ENCODE measurements at regions not wholly inside any gene's neighbourhood (a gene's known extent, or its start where the extent isn't known, plus 50 kb on each side); places are given as distances from the start of the nearest gene placed in this dataset.
"Not testable (repeated sequence)": the region's sequence is repeated elsewhere in the genome, so short reads cannot be mapped to it uniquely, and the experiment has no call there.

- no peak for DNase-seq (ENCODE audit: low spot score)
These were observed 52.2 kb upstream of the PRL start for GRCh38 chr6:22349051-22349450.

DNA sequence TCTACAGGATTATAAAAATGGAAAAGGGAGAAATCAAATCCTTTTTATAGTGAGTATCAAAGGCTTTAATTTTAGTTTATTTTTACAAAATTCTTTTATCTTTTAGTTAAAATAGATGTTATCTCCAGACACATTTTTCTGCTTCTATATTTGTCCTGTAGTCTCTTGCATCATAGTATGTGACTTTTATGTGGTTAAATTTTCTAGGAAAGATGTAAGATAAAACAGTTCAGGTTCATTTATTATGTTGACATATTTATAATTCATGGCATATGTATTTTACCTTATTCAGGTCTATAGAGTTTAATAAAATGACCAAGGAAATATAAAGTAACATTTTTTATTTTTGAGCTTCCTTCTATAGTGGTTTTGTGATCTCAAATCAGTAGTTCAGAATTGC lies 52.7 kb upstream of the PRL start:
- DNase-seq (ENCODE audit: low spot score) = no peak

DNA sequence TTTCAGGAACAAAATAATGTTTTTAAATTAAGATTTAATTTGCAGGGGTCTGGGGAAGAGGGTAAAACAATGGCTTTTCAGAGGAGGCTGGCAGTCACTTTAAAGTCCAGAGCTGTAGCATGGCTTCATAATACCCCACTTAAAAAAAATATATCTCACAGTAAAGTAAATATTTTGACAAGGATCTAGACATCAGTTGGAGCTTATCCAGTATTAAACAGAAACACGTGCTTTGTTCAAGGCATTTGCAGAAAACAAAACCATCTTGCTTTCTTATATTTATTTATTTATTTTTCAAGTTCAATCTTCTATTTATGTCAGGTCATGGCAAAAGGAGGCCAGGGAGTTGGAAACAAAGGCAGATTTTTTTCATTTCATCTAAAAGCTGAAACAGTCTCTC lies 53.3 kb upstream of the PRL start:
- no peak for DNase-seq (ENCODE audit: low spot score)

DNA sequence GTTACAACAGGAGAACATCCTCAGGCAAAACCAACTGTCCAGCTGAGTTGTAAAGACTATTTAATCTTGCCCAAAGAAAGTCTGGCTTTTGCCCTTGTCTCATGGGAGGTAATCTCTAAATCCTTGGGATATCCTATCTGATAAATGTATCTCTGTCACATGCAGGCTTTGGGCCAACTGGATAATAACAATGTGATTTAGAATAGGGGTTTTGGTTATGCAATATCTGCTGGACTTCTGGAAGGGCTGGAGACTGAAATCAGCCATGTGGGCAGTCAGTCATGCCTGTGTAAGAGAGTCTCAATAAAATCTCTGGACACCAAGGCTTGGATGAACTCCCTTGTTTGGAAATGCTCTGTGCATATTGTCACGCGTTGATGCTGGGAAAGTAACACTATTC lies 56.3 kb upstream of the PRL start:
- no peak for DNase-seq (ENCODE audit: low spot score)

- DNase-seq (ENCODE audit: low spot score) = no peak
These were observed 59.6 kb upstream of the PRL start for GRCh38 chr6:22356362-22356940.

- DNase-seq (ENCODE audit: low spot score) = no peak
These were observed 60.9 kb upstream of the PRL start for GRCh38 chr6:22357724-22358189.

DNA sequence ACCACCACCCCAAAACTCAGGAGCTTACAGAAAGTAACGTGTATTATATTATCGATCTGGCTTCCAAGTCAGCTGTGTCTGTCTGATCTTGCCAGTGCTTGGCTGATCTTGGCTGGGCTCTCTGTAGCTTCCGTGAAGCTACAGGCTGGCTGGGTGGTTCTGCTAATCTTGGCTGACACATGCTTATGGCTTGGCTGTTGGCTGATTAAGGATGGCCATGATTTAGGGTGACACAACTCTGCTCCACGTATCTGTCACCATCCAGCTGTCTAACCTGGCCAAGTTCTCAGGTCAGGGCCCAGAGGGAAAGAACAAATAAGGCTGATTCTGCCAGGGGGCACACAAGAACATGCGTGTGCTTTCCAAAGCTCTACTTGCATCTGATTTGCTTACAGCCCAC lies 64.7 kb upstream of the PRL start:
- no peak for DNase-seq (ENCODE audit: low spot score)

GRCh38 chr6:22362361-22362760 lies 65.5 kb upstream of the PRL start:
- DNase-seq (ENCODE audit: low spot score) = no peak

GRCh38 chr6:22363166-22363713 lies 66.4 kb upstream of the PRL start:
- no peak for DNase-seq (ENCODE audit: low spot score)

- DNase-seq (ENCODE audit: low spot score) = no peak
These were observed 66.9 kb upstream of the PRL start for GRCh38 chr6:22363714-22364239.

DNA sequence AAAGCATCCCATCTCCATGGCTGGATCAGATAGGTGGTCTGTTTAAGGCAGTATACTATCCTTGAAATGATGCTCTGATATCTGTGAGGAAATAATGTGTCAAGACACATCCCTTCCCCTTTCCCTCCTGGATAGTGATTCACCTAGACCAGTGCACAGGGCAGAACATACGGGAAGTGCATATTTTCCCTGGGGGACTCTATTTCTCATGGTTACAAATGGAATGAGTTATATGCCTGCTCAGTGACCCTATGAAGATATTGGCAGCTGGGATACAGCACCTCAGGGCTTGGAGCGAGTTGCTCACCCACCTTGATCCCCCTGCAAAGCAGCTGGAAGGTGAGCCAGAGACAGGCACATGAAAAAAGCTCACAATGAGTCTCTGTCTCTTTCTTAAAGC lies 67.5 kb upstream of the PRL start:
- no peak for DNase-seq (ENCODE audit: low spot score)

- DNase-seq (ENCODE audit: low spot score) = no peak
These were observed 69.4 kb upstream of the PRL start for GRCh38 chr6:22366214-22366613.

- peak; percentile 8 for DNase-seq (ENCODE audit: low spot score)
These were observed 70.5 kb upstream of the PRL start for GRCh38 chr6:22367346-22367745.

DNA sequence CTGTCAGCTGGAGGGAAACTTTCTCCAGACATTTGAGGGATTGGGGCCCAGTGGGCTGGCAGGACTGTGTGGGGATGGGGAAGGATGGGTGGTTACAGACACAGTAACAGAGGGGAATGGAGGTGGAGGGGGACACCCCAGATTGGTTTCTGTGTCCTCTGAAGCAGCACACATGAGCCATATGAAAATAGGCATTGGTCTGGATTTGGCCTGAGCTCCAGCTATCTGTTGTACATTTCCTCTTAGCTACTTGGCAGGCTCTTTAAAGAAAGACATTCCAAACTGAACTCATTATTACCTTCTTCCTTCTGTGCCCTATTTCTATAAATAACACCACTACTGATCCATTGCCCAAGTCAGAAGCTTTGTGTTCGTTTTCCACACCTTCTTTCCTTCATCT lies 72.0 kb upstream of the PRL start:
- no peak for DNase-seq (ENCODE audit: low spot score)

- no peak for DNase-seq (ENCODE audit: low spot score)
These were observed 76.1 kb upstream of the PRL start for GRCh38 chr6:22372922-22373321.

DNA sequence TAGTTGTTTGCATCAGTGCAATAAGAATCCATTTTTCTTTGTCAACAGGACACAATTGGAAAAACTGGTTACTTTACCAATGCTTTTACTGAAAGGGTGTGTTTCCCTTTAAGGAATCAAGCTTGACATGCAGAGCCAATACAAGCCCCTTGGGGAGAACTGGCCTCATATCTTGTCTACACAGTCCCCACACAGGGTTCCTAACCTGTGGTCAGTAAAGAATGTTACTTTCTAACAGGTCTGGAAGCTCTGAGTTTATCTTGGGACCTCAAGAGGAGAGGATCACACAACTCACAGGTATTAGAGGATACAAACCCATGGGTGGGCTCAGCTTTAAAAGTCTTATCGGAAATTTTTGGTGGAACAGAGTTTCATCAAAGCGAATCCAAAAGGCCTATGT lies 78.1 kb upstream of the PRL start:
- DNase-seq (ENCODE audit: low spot score) = not testable (repeated sequence)

DNA sequence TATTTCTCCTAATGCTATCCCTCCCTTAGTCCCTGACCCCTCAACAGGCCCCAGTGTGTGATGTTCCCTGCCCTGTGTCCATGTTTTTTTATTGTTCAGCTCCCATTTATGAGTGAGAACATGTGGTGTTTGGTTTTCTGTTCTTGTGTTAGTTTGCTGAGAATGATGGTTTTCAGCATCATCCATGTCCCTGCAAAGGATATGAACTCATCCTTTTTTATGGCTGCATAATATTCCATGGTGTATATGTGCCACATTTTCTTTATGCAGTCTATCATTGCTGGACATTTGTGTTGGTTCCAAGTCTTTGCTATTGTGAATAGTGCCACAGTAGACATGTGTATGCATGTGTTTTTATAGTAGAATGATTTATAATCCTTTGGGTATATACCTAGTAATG lies 79.5 kb upstream of the PRL start:
- DNase-seq (ENCODE audit: low spot score) = not testable (repeated sequence)

DNA sequence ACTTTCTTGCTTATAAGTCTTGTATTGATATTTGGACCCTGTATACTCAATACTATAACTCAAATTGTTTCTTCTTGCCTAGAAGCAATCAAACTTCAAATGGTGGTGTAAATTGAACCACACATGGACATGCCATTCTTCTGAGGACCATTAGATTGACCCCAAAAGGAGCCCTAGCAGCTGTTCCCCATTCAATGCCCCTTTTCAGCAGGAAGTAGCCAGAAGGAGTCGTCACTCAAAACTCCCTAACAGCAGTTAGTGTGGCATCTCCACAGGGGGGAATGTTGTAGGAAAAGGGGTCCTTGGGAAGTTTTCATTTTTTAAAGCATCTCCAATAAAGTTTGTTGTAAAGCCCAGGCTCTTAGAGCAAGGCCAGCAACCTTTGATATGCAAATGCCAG lies 81.7 kb upstream of the PRL start:
- DNase-seq (ENCODE audit: low spot score) = not testable (repeated sequence)

GRCh38 chr6:22380236-22380635 lies 83.4 kb upstream of the PRL start:
- no peak for DNase-seq (ENCODE audit: low spot score)

GRCh38 chr6:22381845-22382544 lies 85.2 kb upstream of the PRL start:
- DNase-seq (ENCODE audit: low spot score) = no peak

DNA sequence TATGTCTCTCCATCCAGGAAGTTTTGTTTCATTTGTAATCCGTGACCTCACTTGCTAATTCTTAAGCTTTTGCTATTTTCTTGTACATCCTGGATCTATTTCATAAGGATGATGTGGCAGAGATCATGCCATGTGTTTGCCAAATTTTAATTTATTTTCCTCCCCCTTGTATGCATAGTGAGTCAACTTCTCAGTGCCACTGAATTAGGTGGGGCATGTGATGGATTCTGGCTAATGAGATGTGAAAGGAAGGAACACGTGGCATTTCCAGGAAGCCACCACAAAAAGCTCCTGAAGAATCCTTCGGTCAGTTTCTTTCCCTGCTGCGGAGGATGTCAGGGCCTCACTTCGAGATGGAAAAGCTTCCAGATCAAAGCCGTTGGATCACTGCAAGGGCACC lies 86.2 kb upstream of the PRL start:
- no peak for DNase-seq (ENCODE audit: low spot score)

DNA sequence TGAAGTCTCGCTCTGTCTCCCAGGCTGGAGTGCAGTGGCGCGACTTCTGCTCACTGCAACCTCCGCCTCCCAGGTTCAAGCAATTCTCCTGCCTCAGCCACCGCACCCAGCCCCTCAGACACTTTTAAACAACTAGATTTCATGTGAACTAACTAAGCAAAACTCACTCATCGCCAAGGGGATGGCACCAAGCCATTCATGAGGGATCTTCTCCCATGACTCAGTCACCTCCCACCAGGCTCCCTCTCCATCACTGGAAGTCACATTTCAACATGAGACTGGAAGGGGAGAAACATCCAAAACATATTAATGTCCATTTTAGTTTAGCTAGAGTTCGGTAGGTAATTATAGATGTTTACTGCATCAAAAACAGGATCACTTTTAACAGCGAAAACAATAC lies 95.9 kb upstream of the PRL start:
- no peak for DNase-seq (ENCODE audit: low spot score)

- no peak for DNase-seq (ENCODE audit: low spot score)
These were observed 97.9 kb upstream of the PRL start for GRCh38 chr6:22394691-22395090.

DNA sequence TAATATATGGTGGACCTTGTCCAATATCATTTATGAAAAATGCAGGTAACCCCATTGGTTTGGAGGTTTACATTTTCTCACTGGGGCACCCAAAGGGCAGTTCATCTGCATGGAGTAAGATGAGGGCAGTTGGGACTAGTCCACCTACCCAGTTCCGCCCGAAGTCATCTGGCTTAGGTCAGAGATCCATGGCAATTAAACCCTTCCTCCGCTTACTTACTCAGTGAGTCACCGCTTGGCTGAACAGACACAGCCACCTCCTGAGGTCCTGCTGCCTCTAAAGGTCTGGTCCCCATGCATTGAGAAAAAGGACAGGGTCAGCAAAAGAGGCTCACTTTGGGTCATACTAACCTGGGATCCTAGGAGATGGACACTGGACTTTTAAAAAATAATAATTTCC lies 102.9 kb upstream of the PRL start:
- DNase-seq (ENCODE audit: low spot score) = no peak

Data from AG08396 (cell line).